ENCODE measurements at regions not wholly inside any gene's neighbourhood (a gene's known extent, or its start where the extent isn't known, plus 50 kb on each side); places are given as distances from the start of the nearest gene placed in this dataset.

DNA sequence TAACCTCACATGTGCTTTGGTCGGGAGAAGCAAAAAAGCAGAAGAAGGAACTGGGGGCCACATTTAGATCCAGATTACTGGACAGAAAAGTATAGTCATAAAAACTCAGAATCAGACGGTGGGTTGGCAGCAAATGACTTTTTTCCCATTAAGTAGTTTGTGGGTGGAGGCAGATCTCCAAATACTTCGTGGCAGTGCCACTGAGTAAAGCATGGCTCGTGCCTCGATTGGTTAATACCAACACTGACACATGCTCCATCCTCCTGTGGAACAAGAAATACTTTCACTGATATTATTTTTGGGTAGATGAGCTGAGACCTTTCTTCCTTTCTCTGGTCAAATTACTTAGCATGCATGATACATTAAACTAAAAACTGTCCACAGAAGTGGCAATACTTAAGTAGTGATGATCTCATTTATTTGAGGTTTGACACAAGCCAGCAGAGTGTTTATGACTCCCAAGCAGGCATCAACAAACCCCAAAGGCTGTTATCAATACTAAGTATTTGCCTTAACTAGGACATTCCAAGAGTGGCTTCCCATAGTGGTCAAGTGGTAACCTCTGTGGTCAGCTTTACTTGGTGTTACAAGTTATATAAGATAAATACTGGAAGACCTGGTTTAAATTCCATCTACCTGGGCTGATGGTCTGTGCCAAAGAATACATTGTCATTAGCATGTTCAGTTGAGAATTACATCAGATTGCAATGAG, 500.0 kb upstream of the RUNX1 start:
- TF ChIP-seq, protein P1, sequence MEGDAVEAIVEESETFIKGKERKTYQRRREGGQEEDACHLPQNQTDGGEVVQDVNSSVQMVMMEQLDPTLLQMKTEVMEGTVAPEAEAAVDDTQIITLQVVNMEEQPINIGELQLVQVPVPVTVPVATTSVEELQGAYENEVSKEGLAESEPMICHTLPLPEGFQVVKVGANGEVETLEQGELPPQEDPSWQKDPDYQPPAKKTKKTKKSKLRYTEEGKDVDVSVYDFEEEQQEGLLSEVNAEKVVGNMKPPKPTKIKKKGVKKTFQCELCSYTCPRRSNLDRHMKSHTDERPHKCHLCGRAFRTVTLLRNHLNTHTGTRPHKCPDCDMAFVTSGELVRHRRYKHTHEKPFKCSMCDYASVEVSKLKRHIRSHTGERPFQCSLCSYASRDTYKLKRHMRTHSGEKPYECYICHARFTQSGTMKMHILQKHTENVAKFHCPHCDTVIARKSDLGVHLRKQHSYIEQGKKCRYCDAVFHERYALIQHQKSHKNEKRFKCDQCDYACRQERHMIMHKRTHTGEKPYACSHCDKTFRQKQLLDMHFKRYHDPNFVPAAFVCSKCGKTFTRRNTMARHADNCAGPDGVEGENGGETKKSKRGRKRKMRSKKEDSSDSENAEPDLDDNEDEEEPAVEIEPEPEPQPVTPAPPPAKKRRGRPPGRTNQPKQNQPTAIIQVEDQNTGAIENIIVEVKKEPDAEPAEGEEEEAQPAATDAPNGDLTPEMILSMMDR (IDR thresholded peaks at IDR 0.05), result no peak
- TF ChIP-seq POLR2A (IDR thresholded peaks at IDR 0.05), result no peak

Measured in adrenal gland (tissue), 5 donors.